Large intestine (tissue), 3 donors: ENCODE measurements at regions not wholly inside any gene's neighbourhood (a gene's known extent, or its start where the extent isn't known, plus 50 kb on each side); places are given as distances from the start of the nearest gene placed in this dataset.

Experiments used
- DNase-seq, 2 donors: peaks; one replicate each; pipeline versions ENCODE4 v3.0.0 to v3.0.0-alpha.2; 2013
- H3K27ac ChIP-seq: one replicate; pipeline ENCODE4 v1.5.1; 2013; ENCODE audit warnings: low read length
- H3K27me3 ChIP-seq: 2 replicates; pipeline ENCODE4 v1.6.1; 2013; ENCODE audit warnings: low read length; ENCODE audit not compliant: control insufficient read depth, insufficient read depth
- H3K36me3 ChIP-seq: 2 replicates; pipeline ENCODE4 v1.6.1; 2013; ENCODE audit warnings: low read length; ENCODE audit not compliant: control insufficient read depth, insufficient read depth
- H3K4me1 ChIP-seq: one replicate; pipeline ENCODE4 v1.6.1; 2013; ENCODE audit warnings: low read length; ENCODE audit not compliant: control insufficient read depth, insufficient read depth
- H3K4me3 ChIP-seq: one replicate; pipeline ENCODE4 v1.5.1; 2013; ENCODE audit warnings: low read length
- H3K9me3 ChIP-seq: one replicate; pipeline ENCODE4 v1.6.1; 2013; ENCODE audit warnings: mild to moderate bottlenecking, low read depth, low read length, moderate library complexity; ENCODE audit not compliant: control insufficient read depth
- WGBS: methylation state at CpG from one replicate; pipeline ENCODE4 v1.1.5; 2013; ENCODE audit warnings: low lambda C conversion rate; ENCODE audit not compliant: insufficient coverage; 5-methylcytosine and 5-hydroxymethylcytosine counted together

DNA sequence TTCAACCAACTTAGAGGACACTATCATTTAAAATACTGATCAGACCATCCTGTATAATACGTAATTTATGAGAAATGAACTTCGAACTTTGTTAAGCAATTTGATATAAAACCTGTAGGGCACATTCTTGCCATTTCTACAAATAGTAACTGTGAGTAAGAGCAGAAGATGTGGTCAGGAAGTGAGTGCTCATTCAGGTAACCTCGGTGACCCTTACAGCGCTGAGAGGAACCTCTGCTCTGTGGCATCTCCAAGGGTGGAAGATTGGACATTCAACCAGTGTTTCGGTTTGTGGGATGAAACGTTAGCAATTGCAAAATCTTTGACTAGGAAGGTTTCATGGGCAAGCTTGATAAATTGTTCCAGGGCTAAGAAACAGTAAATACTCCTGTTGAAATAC, 194.8 kb upstream of the IRX2 start:
- Histone ChIP-seq H3K4me1 (no peaks in the 10 kb centered on the region), H3K27me3 (no peaks in the 10 kb centered on the region), H3K4me3 (no peak overlapping the region), H3K27ac (no peak overlapping the region), H3K36me3 (no peaks in the 10 kb centered on the region), H3K9me3 (no peaks in the 10 kb centered on the region)
- no peak for DNase-seq
- WGBS = no CpG with 5 or more reads among the region's 6 CpGs

DNA sequence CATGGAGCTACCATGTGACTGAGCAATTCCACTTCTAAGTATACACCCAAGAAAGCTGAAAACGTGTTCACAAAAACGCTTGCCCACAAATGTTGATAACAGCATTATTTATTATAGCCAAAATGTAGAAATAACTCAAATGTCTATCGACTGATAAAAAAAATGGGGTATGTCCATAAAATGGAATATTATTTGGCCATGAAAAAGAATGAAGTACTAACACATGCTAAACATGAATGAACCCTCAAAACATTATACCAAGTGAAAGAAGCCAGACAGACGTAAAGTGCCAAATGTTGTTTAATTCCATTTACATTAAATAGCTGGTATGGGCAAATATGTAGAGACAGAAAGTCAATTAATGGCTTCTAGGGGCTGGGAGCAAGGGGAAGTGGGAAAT, 184.9 kb upstream of the IRX2 start:
- H3K27me3 ChIP-seq = no peaks in the 10 kb centered on the region
- H3K27ac ChIP-seq = no peak overlapping the region
- no peak for DNase-seq
- H3K4me3 ChIP-seq = no peak overlapping the region
- H3K36me3 ChIP-seq = no peaks in the 10 kb centered on the region
- H3K9me3 ChIP-seq = no peaks in the 10 kb centered on the region
- no peaks in the 10 kb centered on the region for H3K4me1 ChIP-seq
- 100% methylated on average over 4 of the region's 4 CpGs for WGBS

DNA sequence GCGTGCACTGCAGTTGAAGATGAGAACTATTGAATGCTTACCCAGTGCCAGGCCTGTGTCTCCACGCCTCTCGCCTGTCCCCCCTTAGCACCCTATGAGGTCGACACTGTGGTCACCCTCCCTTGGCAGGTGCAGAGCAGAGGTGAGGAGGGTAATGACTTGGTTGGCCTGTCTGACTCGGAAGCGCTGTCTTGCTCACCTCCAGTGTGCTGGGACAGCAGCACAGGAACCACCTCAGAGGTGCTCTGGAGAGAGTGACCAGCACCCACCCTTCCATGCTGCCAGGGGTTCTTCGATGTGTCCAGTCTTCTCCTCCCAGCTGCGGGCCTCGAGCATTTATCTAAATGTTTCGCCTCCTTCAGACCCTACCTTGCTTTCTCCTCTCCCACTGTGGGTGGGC, 178.3 kb upstream of the IRX2 start:
- DNase-seq = no peak
- Histone ChIP-seq H3K36me3 (no peaks in the 10 kb centered on the region), H3K9me3 (no peaks in the 10 kb centered on the region), H3K27me3 (no peaks in the 10 kb centered on the region), H3K4me1 (no peaks in the 10 kb centered on the region), H3K4me3 (no peak overlapping the region), H3K27ac (no peak overlapping the region)
- WGBS = no CpG with 5 or more reads among the region's 10 CpGs

DNA sequence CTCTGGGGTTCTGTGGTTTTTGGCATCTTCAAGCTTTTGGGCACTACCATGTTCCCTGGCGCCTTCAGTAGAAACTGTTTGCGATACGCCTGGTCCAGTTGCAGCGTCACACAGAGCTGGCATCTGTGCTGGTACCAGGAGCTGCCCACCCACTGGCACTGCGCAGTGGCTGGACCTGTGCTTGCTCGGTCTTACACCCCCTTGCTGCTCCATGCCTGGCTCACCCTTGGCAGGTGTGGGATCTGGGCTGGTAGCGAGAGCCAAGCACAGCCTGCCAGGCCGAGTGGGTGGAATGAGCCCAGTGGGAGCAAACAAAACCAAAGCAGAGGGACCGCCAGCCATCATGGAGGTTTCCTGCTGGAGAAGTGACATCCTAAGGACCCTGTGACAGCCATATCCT, 170.2 kb upstream of the IRX2 start:
- DNase-seq = no peak
- WGBS = no CpG with 5 or more reads among the region's 9 CpGs
- Histone ChIP-seq H3K9me3 (peaks cover 25% of the 10 kb centered on the region), H3K36me3 (no peaks in the 10 kb centered on the region), H3K4me1 (no peaks in the 10 kb centered on the region), H3K27ac (no peak overlapping the region), H3K4me3 (no peak overlapping the region), H3K27me3 (no peaks in the 10 kb centered on the region)

DNA sequence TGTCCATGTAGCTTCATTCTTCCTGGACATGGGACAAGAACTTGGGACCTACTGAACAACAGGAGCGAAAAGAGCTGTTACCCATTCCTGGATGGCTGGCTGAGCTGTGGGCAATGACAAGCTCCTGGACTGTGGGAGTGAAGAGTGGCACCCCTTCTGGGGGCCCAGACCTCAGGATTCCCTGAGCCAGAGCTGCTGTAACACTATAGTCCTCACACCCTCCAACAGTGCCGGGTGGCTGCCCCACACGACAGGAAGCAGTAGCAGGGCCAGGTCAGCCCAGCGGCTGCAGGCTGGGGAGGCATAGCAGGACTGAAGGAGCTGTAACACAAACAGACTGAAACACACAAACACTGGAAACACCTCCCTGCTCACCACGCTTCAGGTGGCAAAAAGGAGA, 169.7 kb upstream of the IRX2 start:
- H3K27ac ChIP-seq = no peak overlapping the region
- no CpG with 5 or more reads among the region's 5 CpGs for WGBS
- peaks cover 25% of the 10 kb centered on the region for H3K9me3 ChIP-seq
- no peak overlapping the region for H3K4me3 ChIP-seq
- no peaks in the 10 kb centered on the region for H3K4me1 ChIP-seq
- no peaks in the 10 kb centered on the region for H3K27me3 ChIP-seq
- no peaks in the 10 kb centered on the region for H3K36me3 ChIP-seq
- no peak for DNase-seq

DNA sequence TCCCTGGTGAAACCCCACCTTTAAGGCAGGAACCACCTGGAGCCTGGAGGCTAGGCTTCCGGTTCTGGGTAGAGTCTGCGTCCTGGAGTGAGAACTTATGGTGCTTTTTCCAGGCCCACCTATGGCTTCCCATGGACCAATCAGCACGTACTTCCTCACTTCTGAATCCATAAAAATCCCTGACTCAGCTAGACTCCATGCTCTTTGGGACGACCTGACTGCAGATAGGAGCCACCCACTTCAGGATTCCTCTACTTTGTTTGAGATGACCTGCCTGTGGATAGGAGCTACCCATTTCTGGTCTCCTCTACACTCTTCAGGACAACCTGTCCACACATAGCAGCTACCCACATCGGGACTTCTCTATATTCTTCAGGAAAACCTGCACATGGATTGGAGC, 168.8 kb upstream of the IRX2 start:
- no peak for DNase-seq
- no peaks in the 10 kb centered on the region for H3K4me1 ChIP-seq
- peaks cover 25% of the 10 kb centered on the region for H3K9me3 ChIP-seq
- WGBS = no CpG with 5 or more reads among the region's 5 CpGs
- no peak overlapping the region for H3K27ac ChIP-seq
- no peak overlapping the region for H3K4me3 ChIP-seq
- no peaks in the 10 kb centered on the region for H3K36me3 ChIP-seq
- no peaks in the 10 kb centered on the region for H3K27me3 ChIP-seq

DNA sequence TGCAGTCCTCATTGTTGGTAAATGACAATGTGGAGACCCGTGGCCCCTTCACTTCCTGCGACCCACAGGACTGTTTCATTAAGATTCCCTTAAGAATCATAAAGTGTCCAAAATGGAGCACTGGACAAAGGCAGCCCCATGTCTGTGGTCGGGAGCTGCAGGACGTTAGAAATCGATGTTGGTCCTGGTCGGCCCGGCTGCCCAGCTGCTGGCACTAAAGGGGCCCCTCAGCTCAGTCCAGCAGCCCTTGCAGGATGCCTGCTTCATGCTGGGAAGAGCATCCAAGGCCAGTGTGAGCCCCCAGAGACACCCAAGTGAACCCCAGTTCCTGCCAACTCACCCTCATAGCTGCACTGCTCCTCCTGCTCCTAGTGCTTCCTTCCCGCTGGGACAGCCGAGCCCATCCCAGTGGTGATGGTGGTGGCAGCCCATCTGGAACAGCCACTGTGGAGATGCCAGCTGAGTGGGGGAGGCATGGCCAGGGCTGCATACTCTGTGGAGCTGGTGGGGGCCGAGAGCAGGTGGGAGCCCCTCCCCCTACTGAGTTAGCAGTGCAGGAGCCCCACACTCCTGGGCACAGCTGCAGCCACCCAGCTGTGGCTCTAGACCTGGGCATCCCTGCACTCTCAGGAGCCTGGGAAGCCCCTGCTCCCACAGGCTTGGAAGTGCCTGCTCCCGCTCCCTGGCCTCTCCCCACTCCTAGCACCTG, 168.0 kb upstream of the IRX2 start:
- Histone ChIP-seq H3K27me3 (no peaks in the 10 kb centered on the region), H3K9me3 (peaks cover 25% of the 10 kb centered on the region), H3K4me3 (no peak overlapping the region), H3K36me3 (no peaks in the 10 kb centered on the region), H3K27ac (no peak overlapping the region), H3K4me1 (no peaks in the 10 kb centered on the region)
- WGBS = no CpG with 5 or more reads among the region's 11 CpGs
- DNase-seq = no peak

DNA sequence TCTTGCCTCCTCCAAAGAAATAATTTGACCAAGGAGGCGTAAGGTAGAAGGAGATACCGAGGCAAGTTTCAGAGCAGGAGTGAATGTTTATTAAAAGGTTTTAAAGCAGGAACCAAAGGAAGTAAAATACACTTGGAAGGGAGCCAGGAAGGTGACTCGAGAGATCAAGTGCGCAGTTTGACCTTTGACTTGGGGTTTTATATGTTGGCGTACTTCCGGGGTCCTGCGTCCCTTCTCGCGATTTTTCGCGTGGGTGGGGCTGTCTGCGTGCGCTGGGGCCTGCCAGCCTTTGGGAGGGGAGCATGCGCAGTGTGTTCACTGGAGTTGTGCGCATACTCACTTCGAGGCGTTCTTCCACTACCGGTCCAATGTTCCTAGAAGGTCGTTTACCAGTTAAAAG, 166.0 kb upstream of the IRX2 start:
- H3K27ac ChIP-seq = no peak overlapping the region
- DNase-seq = no peak
- H3K27me3 ChIP-seq = no peaks in the 10 kb centered on the region
- no peaks in the 10 kb centered on the region for H3K4me1 ChIP-seq
- H3K4me3 ChIP-seq = no peak overlapping the region
- 100% methylated on average over 1 of the region's 19 CpGs for WGBS
- no peaks in the 10 kb centered on the region for H3K36me3 ChIP-seq
- peaks cover 25% of the 10 kb centered on the region for H3K9me3 ChIP-seq

DNA sequence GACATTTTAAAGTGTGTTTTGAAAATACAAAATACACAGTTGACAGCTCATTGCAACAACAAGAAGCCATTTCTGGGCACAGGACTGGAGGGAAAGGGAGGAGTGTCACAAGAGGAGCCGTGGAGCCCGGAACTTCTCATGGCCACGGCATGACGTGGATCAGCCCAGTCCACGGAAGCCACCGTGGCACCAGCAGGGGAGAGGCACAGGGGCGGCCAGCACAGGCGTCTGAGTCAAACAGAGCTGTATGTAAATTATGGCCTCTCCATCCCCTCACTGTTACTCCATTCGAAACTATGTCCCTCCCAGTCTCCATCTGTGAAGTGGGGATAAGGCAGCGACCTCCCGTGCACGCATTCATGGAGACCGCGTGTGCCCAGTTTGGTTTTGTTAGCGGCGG, 165.6 kb upstream of the IRX2 start:
- no CpG with 5 or more reads among the region's 16 CpGs for WGBS
- peaks cover 25% of the 10 kb centered on the region for H3K9me3 ChIP-seq
- no peak overlapping the region for H3K4me3 ChIP-seq
- no peaks in the 10 kb centered on the region for H3K27me3 ChIP-seq
- no peak for DNase-seq
- H3K27ac ChIP-seq = no peak overlapping the region
- H3K4me1 ChIP-seq = no peaks in the 10 kb centered on the region
- H3K36me3 ChIP-seq = no peaks in the 10 kb centered on the region

DNA sequence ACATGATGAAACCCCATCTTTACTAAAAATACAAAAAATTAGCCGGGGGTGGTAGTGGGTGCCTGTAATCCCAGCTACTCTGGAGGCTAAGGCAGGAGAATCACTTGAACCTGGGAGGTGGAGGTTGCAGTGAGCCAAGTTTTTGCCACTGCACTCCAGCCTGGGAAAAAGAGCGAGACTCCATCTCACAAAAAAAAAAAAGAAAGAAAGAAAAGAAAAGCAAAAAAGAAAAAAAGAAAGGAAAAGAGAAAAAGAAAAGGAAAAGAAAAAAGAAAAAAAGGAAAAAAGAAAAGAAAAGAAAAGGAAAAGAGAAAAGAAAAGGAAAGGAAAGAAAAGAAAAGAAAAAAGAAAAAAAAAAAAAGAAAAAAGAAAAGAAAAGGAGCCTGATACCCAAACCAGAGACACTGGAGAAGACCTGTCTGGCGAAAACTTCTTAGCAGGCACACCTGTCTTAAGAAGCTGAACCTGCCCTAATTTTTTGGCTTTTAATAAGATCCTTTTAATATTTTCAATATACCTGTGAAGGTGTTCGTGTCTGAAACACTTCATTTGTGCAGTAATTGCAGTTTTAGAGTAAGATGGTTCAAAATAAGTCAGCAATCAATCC, 164.7 kb upstream of the IRX2 start:
- 97% methylated on average over 2 of the region's 4 CpGs for WGBS
- H3K36me3 ChIP-seq = no peaks in the 10 kb centered on the region
- no peaks in the 10 kb centered on the region for H3K4me1 ChIP-seq
- peaks cover 19% of the 10 kb centered on the region for H3K9me3 ChIP-seq
- H3K27ac ChIP-seq = no peak overlapping the region
- no peak for DNase-seq
- no peaks in the 10 kb centered on the region for H3K27me3 ChIP-seq
- H3K4me3 ChIP-seq = no peak overlapping the region

DNA sequence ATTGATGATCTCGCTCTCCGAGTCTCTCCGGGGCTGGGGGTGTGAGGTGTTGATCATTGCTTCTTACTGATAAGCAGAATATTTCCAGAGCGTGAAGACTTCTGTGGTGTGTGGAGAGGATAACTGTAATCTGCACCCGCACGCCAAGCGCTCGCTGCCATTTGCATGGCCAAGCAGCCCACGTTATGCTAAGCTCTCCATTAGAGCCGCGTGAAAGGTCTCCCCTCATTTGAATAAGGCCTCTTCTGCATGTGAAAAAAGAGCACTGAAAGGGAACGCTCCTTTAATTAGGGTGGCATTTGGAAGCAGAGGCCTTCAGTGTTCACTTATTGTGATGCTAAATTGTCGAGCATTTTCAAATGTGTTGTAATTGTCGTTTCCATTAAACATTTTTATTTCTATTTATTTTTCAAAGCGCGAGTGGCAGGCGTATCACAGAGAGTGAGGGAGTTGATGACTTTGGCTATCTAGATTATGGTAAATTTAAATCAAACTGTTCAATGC, 163.6 kb upstream of the IRX2 start:
- no peak for DNase-seq
- no peaks in the 10 kb centered on the region for H3K36me3 ChIP-seq
- H3K9me3 ChIP-seq = peaks cover 14% of the 10 kb centered on the region
- H3K27ac ChIP-seq = no peak overlapping the region
- no peaks in the 10 kb centered on the region for H3K4me1 ChIP-seq
- H3K4me3 ChIP-seq = no peak overlapping the region
- 86% methylated on average over 3 of the region's 17 CpGs for WGBS
- H3K27me3 ChIP-seq = no peaks in the 10 kb centered on the region
